ENCODE measurements at regions not wholly inside any gene's neighbourhood (a gene's known extent, or its start where the extent isn't known, plus 50 kb on each side); places are given as distances from the start of the nearest gene placed in this dataset.

DNA sequence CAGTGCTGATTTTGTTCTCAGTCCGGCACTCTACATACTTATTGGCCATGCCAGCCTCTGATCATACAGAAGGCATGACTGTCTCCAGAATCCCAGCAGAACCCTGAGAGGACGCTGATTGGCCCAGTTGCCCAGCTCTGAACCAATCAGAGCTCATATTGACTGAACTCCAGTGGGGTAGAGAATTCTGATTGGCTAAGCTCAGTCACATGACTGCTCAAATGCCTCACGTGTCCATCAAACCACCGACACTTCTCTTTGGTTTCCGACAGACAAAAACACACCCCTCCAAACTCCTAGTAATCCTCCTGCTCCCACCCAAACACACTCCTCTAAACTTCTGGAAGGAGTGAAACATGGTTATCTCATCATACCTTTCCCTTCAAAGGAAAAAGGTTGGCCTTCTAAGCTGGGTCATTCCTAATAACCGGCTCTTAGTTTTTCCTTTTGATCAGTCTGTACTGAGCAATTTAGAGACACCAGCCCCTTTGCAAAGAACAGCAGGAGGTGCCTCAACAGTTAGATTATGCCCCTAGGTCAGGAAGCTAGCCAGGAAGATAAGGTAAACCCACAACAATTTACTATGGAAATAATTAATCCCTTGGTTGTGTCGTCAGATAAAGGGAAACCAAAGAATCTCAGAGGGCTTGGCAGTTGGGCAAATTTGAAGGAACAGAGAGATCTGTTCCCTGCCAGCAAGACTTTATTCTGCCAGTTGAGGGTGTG lies 187.8 kb downstream of the TLE3 start:
- TF ChIP-seq, protein P1, sequence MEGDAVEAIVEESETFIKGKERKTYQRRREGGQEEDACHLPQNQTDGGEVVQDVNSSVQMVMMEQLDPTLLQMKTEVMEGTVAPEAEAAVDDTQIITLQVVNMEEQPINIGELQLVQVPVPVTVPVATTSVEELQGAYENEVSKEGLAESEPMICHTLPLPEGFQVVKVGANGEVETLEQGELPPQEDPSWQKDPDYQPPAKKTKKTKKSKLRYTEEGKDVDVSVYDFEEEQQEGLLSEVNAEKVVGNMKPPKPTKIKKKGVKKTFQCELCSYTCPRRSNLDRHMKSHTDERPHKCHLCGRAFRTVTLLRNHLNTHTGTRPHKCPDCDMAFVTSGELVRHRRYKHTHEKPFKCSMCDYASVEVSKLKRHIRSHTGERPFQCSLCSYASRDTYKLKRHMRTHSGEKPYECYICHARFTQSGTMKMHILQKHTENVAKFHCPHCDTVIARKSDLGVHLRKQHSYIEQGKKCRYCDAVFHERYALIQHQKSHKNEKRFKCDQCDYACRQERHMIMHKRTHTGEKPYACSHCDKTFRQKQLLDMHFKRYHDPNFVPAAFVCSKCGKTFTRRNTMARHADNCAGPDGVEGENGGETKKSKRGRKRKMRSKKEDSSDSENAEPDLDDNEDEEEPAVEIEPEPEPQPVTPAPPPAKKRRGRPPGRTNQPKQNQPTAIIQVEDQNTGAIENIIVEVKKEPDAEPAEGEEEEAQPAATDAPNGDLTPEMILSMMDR (conservative IDR thresholded peaks at IDR 0.05; ENCODE audit: low read depth, low read length): no peak
- TF ChIP-seq SMC3 (IDR thresholded peaks at IDR 0.05; ENCODE audit: low read depth, low read length) (no peak), CHD1 (IDR thresholded peaks at IDR 0.05; ENCODE audit: low read depth, low read length) (no peak), POLR2A (IDR thresholded peaks at IDR 0.05; ENCODE audit: low read depth, low read length) (no peak), RCOR1 (IDR thresholded peaks at IDR 0.05; ENCODE audit: insufficient replicate concordance, low read length) (no peak)
